Gastrocnemius medialis (tissue), 4 donors: ENCODE measurements at regions not wholly inside any gene's neighbourhood (a gene's known extent, or its start where the extent isn't known, plus 50 kb on each side); places are given as distances from the start of the nearest gene placed in this dataset.

Experiments
- CTCF ChIP-seq, 5 experiments: fragments of 450-650 bp in 3 of 5; fragments of 200-600 bp in 2 of 5; sonication (generic) in 2 of 5; IDR thresholded peaks in 4 of 5; conservative IDR thresholded peaks in 1 of 5; 1 replicate in 4 of 5; 2 replicates in 1 of 5; pipeline ENCODE4 v1.5.1; 2016 to 2019; ENCODE audit warnings: antibody characterized with exemption in 5 of 5, mild to moderate bottlenecking in 3 of 5, moderate library complexity in 3 of 5
- POLR2A ChIP-seq, 2 donors: fragments of 450-650 bp; IDR thresholded peaks; one replicate each; pipeline ENCODE4 v1.6.1; 2017; ENCODE audit warnings: antibody characterized with exemption in 2 of 2, mild to moderate bottlenecking in 2 of 2, moderate library complexity in 2 of 2

- TF ChIP-seq POLR2A (IDR thresholded peaks at IDR 0.05) (no peak), CTCF (IDR thresholded peaks at IDR 0.05 in 4 of 5, conservative IDR thresholded peaks at IDR 0.05 in 1 of 5) (no peak)
Observed at GRCh38 chr17:70414300-70414699, 245.0 kb downstream of the KCNJ2 start.
